H54 (cell line): ENCODE measurements at regions not wholly inside any gene's neighbourhood (a gene's known extent, or its start where the extent isn't known, plus 50 kb on each side); places are given as distances from the start of the nearest gene placed in this dataset.

Experiments used
- DNase-seq: peaks from one replicate; pipeline ENCODE4 v3.0.0; 2011; ENCODE audit warnings: low spot score, mixed read lengths; ENCODE audit not compliant: insufficient read length
- FAIRE-seq: peaks from 3 replicates; lab custom pipeline; 2011; peaks lifted over from hg19 to GRCh38; lab: Jason Lieb, UNC
- POLR2A ChIP-seq: IDR thresholded peaks from 2 replicates; pipeline ENCODE4 v1.6.1; 2011; ENCODE audit warnings: low read depth, mild to moderate bottlenecking, low read length

DNA sequence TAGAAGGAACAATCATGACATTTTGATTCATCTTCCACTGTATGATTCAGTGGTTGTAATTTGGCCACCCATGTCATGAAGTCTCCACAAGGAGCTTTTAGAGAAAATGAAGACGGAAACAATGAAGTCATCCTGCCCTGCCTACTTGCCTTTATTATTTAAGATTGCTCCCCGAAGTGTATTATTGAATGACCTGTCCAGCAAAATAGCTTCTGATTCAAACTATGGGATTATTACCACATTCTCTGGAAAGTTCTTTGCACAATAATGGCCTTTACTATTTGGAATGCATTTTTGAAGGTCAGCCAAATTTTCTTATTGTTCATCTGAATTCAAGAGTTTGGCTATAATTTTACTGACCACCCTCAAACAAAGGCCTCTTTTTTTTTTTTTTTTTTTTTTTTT lies 77.8 kb upstream of the RFC3 start:
- FAIRE-seq (no peak), DNase-seq (no peak)
- TF ChIP-seq POLR2A = no peak

DNA sequence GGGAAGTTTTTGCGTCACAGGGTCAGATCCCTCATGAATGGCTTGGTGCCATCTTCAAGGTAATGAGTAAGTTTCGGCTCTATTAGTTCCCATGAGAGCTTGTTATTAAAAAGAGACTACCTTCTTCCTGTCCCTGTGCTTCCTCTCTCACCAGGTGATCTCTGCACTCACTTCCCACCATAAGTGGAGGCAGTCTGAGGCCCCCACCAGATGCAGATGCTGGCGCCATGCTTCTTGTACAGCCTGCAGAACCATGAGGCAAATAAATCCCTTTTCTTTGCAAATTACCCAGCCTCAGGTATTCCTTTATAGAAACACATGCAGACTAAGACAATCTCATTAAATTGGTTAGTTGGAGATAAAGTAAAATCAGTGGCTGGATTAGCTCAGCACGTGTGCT lies 75.6 kb upstream of the RFC3 start:
- DNase-seq = no peak
- FAIRE-seq = no peak
- TF ChIP-seq POLR2A = no peak

DNA sequence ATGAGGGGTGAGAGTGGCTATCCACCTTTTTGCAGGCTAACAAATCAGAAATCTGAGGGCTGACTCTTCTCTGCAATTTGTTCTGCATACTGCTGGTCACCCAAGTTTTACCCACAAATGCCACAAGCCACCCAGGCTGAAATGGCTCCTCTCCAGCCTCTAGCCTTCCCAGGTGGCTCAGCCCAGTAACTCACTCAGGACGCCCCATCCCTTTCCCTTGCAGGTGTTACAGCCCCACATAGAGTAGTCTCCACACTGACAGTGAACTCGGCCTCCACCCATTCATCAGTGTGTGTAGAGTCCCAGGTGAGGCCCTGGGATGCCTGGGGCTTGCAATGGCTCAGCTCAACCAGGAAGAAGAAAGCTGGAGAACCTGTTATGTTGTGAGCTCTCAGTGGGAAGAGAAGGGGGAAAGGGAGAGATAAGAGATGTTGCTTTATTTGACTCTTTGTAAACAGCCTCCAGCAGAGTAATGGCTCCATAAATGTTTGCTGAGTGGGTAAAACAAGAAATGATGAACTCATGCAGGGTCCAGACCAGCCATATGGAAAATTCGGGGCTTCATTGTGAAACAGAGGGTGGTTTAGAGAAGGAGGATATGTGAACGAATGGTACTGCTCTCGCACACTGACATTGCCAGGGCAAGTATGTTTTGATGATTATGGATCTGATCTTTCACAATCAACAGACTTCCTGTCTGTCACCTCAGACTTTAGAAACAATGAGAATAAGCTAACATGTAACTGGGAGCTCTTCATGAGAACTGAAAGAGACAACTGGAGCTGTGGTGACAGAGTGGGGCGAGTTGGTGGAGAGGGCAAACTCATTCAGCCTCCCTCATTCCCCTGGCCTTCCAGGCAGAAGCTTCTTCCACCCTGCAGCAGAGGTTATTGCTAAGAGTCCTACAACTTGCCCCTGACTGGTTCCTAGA lies 74.2 kb upstream of the RFC3 start:
- no peak for DNase-seq

DNA sequence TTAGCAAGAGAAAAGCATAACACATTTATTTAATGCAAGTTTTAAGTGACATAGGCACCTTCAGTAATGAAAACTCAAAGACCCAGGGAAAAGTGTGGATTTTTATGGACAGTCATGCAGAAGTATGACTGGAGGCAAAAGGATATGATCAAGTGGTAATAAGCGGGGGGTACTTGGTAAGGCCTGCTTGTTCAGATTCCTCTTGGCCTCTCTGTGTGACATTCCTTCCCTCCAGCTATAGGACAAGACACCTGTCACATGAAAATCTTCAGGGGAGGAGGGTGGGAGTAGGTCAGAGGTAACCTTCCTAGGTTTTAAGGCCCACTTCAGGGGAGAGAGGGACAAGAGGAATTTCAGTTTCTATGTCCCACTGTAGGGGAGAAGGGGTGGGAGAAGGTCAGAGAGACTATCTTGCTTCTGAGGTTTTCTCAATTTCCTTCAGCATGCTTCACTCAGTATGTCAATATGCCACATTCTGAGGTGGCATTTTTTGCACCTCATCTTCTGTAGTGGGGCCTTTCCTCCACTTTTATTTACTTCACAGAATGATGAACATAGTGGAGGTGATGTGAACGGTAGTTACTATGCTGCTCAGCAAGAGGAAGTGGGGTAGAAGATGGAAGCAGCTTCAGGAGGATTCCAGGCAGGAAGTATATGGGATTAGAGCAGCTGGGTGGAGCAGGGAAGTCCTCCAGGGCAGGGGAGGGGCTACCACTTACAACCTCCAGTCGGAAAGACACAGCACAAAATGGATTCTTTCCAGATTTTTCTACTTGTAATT lies 73.2 kb upstream of the RFC3 start:
- no peak for TF ChIP-seq POLR2A
- FAIRE-seq (no peak), DNase-seq (no peak)

More for the DNA sequence above, 74.2 kb upstream of the RFC3 start:
- TF ChIP-seq POLR2A = no peak
- no peak for FAIRE-seq

DNA sequence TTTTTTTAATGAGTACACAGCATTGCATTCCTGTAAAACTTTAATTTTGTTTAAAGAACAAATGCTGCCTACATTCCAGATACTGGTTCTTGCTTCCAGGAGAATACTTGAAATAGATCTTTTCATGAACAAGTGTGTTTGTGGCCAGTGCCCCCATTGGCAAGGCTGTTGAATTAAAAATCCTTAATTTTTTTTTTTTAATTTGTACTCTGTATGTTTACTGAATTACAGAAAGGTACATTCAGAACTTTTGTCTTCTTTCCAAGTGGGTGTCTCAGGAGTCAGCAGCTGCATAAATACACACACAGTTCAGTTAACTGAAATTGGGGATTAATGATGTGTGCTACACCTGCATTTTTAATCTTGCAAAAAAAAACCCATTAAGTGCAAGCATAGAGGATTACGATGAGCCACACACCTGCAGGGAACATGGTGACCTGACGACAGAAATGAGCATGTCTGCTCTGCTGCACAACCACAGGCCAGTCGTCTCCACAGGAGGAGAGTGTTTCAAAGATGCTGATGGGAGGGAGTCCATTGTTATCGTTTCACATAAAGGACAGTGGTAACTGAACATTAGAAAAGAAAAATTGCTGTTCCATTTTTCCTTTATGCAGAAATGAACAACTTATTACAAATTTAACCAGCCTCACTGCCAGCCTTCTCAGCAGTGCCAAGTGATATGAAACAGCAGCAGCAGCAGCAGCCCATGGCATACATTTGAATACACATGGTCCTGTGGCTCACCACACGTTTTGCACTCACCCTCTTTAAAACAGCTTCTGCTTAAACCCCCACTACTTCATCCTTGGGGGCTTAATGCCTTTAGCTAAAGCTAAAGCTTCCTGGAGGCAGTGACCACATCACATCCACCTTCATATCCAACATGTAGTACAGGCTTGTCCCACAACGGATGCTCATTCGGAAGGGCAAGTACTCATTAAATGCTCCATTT lies 72.3 kb upstream of the RFC3 start:
- no peak for TF ChIP-seq POLR2A
- DNase-seq (no peak), FAIRE-seq (no peak)

DNA sequence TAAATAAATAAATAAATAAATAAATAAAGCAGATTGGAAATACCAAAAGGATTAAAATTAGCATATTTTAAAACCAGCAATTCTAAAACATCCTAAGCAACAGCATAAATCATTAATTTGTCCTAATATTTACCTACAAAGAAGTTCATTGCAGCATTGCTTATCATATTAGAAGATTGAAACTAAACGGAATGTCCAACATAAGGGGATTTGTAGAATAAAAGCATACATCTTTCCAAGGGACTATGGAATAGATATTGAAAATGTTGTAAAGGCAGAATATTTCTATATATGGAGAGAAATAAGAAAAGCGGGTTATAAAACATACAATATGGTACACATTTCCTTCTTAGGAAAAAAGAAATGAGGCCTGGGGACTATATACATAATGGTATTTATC lies 71.1 kb upstream of the RFC3 start:
- DNase-seq (no peak), FAIRE-seq (no peak)
- no peak for TF ChIP-seq POLR2A

DNA sequence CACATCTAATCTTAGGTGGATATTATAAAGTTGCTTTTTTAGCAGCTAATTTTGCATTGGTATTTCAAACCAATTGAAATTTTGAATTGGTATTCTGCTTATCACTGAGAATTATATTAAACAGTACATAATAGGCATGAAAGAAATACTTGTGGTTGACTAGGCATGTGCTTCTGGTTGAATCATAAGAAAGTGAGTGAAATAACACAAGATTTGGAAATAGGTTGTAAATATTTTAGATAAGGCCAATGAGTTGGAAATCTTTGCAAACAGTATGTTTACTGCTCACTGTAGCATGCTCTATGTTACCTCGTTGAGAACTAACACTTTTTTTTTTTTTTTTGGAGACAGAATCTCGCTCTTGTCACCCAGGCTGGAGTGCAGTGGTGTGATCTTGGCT lies 66.8 kb upstream of the RFC3 start:
- no peak for TF ChIP-seq POLR2A
- FAIRE-seq (no peak), DNase-seq (no peak)

DNA sequence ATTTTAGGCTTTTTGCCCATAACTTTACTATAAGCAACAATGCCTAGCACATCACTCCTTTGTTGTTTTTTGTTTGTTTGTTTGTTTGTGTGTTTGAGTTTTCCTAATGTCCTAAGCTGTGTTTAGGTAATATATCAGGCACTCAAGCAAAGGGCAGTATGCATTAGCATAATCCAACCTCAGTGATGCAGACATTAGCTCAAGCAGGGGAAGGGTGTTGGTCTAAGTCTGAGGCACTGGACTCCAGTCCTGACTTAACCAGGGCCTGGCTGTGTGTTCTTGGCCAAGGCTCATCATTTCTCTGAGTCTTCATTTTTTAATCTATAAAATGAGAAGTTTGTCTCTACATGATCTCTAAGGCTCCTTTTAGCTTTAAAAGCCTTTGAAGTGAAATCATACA lies 65.9 kb upstream of the RFC3 start:
- no peak for FAIRE-seq
- TF ChIP-seq POLR2A = no peak
- DNase-seq = no peak

DNA sequence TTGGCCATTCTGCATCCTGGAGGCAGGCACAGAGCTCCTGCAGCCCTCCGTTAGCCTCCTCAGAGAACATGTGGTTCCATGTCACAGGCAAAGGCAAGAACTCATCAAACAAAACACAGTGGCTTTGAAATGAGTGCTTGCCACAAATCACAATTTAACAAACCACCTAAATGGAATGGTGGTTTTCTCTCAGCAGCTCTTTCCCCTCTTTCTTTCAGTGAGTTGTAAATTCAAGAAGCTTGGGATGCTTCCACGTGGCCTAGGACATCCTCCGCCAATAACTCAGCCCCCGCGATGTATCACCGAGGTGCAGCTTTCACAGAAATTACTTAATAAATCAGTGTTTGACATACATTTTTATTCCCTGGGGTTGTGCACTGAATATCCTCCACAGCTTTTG lies 65.4 kb upstream of the RFC3 start:
- DNase-seq = no peak
- FAIRE-seq = no peak

DNA sequence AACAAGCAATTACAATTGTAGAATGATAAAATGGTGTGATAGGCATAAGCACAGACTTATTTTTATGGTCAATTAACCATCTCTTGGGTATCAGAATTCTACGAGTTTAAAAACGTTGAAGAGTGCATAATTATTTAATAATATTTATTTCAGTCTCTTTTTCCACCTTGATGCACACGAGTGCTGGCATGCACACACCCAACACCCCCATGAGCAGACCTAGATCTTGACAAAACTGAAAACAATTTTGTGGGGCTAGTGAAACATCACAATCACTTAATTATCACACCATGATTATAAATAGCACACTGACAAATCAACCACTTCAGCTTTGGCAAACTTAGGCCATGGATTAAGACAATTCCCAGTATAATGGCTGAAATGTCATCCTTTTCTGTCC lies 61.0 kb upstream of the RFC3 start:
- FAIRE-seq (no peak), DNase-seq (no peak)
- no peak for TF ChIP-seq POLR2A

More for the DNA sequence above, 65.4 kb upstream of the RFC3 start:
- TF ChIP-seq POLR2A = no peak

DNA sequence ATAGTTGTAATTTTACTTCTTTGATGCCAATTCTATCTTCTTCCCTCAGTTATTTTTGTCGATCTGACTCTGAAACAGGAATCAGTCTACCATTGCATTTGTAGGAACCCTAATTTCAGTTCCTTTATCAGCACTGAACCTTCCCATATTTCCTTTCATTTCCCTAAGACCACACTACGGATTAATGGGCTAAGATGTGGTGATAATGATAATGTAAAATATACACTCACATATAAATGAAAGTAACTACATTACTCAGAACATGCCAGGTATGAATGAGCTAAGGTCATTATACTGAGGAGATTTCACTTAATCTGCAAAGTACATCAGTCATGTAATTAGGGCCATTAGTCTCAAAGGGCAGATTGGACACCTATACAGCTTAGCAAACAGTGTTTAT lies 60.2 kb upstream of the RFC3 start:
- FAIRE-seq = no peak
- no peak for TF ChIP-seq POLR2A
- no peak for DNase-seq

DNA sequence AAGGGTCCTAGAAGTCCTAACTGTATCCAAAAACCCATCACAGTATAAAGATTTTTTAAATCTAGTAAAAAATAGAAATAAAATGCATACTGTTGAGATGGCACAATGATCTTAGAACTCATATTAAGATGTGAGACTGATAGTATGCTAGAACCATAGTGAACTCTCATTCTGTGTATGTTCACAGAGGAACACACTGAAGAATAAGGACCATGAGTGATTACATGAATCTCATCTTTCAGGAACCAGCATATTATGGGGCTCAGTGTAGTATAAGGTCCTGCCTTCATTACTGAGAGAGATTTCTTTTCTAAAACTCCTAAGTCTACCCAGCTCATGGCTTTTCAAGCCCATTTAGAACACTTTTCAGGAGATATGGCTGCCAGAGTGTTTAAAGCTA lies 59.8 kb upstream of the RFC3 start:
- no peak for DNase-seq
- no peak for FAIRE-seq
- TF ChIP-seq POLR2A = no peak

DNA sequence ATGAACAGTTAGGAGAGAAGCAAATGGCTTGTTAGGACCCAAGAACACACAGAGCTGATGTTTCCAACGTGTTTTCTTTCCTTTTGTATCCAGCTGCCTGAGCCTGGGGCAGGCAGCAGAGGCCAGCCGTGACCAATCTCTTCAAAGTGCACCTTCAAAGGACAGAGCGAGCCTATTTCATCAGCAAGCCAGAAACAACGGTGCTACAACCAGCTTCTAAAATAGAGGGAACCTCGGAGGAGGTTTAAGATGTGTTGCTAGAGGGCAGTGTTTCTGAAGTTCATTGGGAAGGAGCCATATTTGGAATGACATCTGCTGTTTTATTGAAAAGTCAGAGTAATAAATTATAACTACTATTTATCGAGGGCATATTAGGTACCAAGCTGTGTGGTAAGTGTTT lies 56.2 kb upstream of the RFC3 start:
- FAIRE-seq (no peak), DNase-seq (no peak)
- TF ChIP-seq POLR2A = no peak
